DOHH2 (cell line): ENCODE measurements at regions not wholly inside any gene's neighbourhood (a gene's known extent, or its start where the extent isn't known, plus 50 kb on each side); places are given as distances from the start of the nearest gene placed in this dataset.

ENCODE experiments used
- EZH2phosphoT487 ChIP-seq: fragments of 200-600 bp; sonication (generic); IDR thresholded peaks from 2 replicates; pipeline ENCODE4 v1.6.1; 2017; ENCODE audit warnings: borderline replicate concordance, mild to moderate bottlenecking, antibody characterized with exemption, low read length, moderate library complexity, mixed read lengths
- TF ChIP-seq, protein P1 (sequence below): fragments of 200-600 bp; sonication (generic); IDR thresholded peaks from one replicate; pipeline ENCODE4 v1.5.1; 2014; ENCODE audit warnings: antibody characterized with exemption, mild to moderate bottlenecking, low read depth, low read length; ENCODE audit not compliant: poor library complexity, severe bottlenecking

DNA sequence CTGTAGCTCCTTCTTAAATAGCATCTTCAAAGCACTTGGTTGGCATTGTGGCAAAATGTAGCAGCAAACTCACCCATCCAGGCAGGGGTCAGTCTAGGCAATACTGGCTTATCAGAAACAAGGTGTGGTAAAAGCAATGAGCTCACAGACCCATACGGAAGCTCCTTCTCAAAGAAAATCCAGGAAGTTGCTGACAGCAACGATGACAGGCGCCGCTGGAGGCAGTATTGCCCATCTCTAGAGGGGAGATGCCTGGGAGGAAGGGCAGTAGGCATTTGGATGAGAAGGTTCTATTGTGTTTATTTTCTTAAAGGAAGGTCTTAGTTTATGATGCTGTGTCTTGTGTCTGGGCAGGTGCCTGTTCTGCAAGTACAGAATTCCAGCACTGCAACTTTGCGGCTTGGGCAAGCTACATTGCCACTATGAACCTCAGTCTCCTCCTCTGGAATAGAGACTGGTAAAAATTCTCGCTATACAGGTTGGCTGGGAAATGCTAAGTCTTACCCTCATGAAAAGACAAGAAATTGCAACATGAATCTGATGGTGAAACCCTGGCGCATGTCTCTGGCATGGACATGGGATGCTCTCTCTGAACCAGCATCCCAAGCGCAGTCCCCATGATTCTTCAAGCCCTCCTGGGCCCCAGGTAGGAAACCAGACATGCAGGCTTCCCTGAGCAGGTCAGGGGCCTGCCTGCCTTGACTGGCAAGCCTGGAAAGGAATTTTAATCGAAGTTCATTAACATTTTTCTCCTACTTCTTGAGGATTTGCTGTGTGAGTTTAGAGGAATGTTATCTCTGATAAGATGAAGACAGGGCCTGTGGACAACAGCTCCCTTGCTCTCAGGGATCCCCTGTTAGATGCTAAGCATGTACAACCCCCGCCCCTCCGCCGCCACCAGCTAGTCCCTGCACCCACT lies 156.0 kb downstream of the TFCP2L1 start:
- TF ChIP-seq, protein P1, sequence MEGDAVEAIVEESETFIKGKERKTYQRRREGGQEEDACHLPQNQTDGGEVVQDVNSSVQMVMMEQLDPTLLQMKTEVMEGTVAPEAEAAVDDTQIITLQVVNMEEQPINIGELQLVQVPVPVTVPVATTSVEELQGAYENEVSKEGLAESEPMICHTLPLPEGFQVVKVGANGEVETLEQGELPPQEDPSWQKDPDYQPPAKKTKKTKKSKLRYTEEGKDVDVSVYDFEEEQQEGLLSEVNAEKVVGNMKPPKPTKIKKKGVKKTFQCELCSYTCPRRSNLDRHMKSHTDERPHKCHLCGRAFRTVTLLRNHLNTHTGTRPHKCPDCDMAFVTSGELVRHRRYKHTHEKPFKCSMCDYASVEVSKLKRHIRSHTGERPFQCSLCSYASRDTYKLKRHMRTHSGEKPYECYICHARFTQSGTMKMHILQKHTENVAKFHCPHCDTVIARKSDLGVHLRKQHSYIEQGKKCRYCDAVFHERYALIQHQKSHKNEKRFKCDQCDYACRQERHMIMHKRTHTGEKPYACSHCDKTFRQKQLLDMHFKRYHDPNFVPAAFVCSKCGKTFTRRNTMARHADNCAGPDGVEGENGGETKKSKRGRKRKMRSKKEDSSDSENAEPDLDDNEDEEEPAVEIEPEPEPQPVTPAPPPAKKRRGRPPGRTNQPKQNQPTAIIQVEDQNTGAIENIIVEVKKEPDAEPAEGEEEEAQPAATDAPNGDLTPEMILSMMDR, result peak; percentile 35
- TF ChIP-seq EZH2phosphoT487, result no peak
